Gastrocnemius medialis (tissue), 4 donors: ENCODE measurements at regions not wholly inside any gene's neighbourhood (a gene's known extent, or its start where the extent isn't known, plus 50 kb on each side); places are given as distances from the start of the nearest gene placed in this dataset.

Experiments used
- ATAC-seq, 2 donors: fragments of 150-250 bp; one replicate each; pipeline ENCODE4 v1.9.1; 2016
- DNase-seq, 2 donors: peaks; one replicate each; pipeline ENCODE4 v3.0.0-alpha.2; 2019
- H3K27ac ChIP-seq, 4 donors: fragments of 200-600 bp; sonication (generic); 1 replicate in 1 of 4; 2 replicates in 3 of 4; pipeline ENCODE4 v1.5.1; 2016 to 2018; ENCODE audit warnings: mild to moderate bottlenecking in 2 of 4, moderate library complexity in 1 of 4
- H3K27me3 ChIP-seq, 3 donors: fragments of 200-600 bp; sonication (generic) in 2 of 3; 1 replicate in 1 of 3; 2 replicates in 2 of 3; pipeline versions ENCODE4 v1.5.1 to v1.6.0; 2016 to 2019; ENCODE audit warnings: mild to moderate bottlenecking in 1 of 3, moderate library complexity in 1 of 3
- H3K36me3 ChIP-seq, 2 donors: fragments of 200-600 bp; sonication (generic) in 1 of 2; one replicate each; pipeline ENCODE4 v1.5.1; 2017 to 2018
- H3K4me1 ChIP-seq, 2 donors: fragments of 200-600 bp; sonication (generic) in 1 of 2; one replicate each; pipeline ENCODE4 v1.5.1; 2016 to 2017; ENCODE audit warnings: mild to moderate bottlenecking in 2 of 2
- H3K4me3 ChIP-seq, 4 donors: fragments of 200-600 bp; sonication (generic) in 3 of 4; 1 replicate in 1 of 4; 2 replicates in 3 of 4; pipeline ENCODE4 v1.5.1; 2016 to 2019; ENCODE audit warnings: mild to moderate bottlenecking in 2 of 4
- H3K9me3 ChIP-seq, 3 donors: fragments of 200-600 bp; sonication (generic) in 2 of 3; 1 replicate in 1 of 3; 2 replicates in 2 of 3; pipeline ENCODE4 v1.5.1; 2016 to 2019
- POLR2A ChIP-seq, 2 donors: fragments of 450-650 bp; IDR thresholded peaks; one replicate each; pipeline ENCODE4 v1.6.1; 2017; ENCODE audit warnings: antibody characterized with exemption in 2 of 2, mild to moderate bottlenecking in 2 of 2, moderate library complexity in 2 of 2
- in situ Hi-C, 4 donors: fragments of 200-750 bp; cut with MboI; loops; one replicate each; pipeline versions ENCODE4 v1.15.0 to v1.8.0; 2017; ENCODE audit warnings: low sequenced_read_pairs in 4 of 4
- intact Hi-C: fragments of 100-400 bp; cut with DNase I; formaldehyde crosslinking; loops from one replicate; pipeline ENCODE4 v1.15.1; 2023; ENCODE audit warnings: low total_unique reads
- TF ChIP-seq, protein P1 (sequence below), 5 experiments: fragments of 450-650 bp in 3 of 5; fragments of 200-600 bp in 2 of 5; sonication (generic) in 2 of 5; IDR thresholded peaks in 4 of 5; conservative IDR thresholded peaks in 1 of 5; 1 replicate in 4 of 5; 2 replicates in 1 of 5; pipeline ENCODE4 v1.5.1; 2016 to 2019; ENCODE audit warnings: antibody characterized with exemption in 5 of 5, mild to moderate bottlenecking in 3 of 5, moderate library complexity in 3 of 5

DNA sequence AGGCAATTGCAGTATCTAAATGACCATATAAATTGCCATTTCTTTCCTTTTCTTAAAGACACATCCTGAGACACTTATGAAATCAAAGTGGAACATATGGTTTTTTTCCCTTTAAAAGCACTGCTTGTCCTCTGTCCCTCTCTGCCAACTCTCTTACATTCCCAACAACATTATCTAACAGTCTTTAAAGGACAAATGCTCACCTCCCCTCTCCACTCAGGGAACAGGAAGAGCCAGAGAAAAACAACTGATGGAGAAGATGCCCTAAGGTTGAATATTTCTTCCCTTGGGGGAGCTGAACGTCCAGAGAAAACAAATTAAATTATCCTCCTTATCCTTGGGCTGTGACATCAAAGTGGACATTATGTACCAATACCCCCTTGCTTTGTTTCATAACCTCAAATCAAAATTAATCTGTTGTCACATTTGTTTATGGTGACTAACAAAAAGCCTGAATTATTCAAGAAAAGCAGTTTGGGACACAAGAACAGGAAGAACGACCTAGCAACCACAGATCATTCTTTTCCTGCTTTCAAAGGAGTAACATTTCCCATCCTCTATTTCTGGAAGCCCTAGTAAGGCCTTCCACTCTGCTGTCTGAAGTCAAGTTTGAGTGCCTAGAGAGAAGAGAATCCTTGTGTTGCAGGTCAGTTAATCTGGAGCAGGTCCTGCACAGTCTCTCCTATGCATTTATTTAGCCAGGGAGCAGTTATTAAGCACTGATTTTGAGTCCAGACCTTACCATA is 52.6 kb upstream of the PAGE1 start:
- no peaks in the 10 kb centered on the region for H3K27me3 ChIP-seq
- TF ChIP-seq, protein P1, sequence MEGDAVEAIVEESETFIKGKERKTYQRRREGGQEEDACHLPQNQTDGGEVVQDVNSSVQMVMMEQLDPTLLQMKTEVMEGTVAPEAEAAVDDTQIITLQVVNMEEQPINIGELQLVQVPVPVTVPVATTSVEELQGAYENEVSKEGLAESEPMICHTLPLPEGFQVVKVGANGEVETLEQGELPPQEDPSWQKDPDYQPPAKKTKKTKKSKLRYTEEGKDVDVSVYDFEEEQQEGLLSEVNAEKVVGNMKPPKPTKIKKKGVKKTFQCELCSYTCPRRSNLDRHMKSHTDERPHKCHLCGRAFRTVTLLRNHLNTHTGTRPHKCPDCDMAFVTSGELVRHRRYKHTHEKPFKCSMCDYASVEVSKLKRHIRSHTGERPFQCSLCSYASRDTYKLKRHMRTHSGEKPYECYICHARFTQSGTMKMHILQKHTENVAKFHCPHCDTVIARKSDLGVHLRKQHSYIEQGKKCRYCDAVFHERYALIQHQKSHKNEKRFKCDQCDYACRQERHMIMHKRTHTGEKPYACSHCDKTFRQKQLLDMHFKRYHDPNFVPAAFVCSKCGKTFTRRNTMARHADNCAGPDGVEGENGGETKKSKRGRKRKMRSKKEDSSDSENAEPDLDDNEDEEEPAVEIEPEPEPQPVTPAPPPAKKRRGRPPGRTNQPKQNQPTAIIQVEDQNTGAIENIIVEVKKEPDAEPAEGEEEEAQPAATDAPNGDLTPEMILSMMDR (IDR thresholded peaks at IDR 0.05 in 4 of 5, conservative IDR thresholded peaks at IDR 0.05 in 1 of 5) = no peak
- no peak for TF ChIP-seq POLR2A (IDR thresholded peaks at IDR 0.05)
- in situ Hi-C loops = no loop called here
- H3K4me3 ChIP-seq = no peak overlapping the region
- no peaks in the 10 kb centered on the region for H3K36me3 ChIP-seq
- ATAC-seq = no peak
- H3K4me1 ChIP-seq = no peaks in the 10 kb centered on the region
- intact Hi-C loops = no loop called here
- no peak for DNase-seq
- no peaks in the 10 kb centered on the region for H3K9me3 ChIP-seq
- no peak overlapping the region for H3K27ac ChIP-seq

DNA sequence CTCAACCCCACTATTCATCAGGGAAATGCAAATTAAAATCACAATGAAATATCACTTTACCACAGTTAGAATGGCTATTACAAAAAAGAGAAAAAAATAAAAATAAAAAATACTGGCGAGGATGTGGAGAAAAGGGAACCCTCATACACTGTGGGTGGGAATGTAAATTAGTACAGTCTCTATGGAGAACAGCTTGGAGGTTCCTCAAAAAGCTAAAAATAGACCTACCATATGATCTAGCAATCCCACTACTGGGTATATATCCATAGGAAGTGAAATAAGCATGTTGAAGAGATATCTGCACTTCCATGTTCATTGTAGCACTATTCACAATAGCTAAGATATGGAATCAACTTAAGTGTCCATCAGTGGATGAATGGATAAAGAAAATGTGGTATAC is 50.5 kb upstream of the PAGE1 start:
- intact Hi-C loops (no loop called here), in situ Hi-C loops (no loop called here)
- Histone ChIP-seq H3K4me1 (no peaks in the 10 kb centered on the region), H3K9me3 (no peaks in the 10 kb centered on the region), H3K36me3 (no peaks in the 10 kb centered on the region), H3K27me3 (no peaks in the 10 kb centered on the region), H3K27ac (no peak overlapping the region), H3K4me3 (no peak overlapping the region)
- TF ChIP-seq POLR2A (IDR thresholded peaks at IDR 0.05) = no peak
- TF ChIP-seq, protein P1 (IDR thresholded peaks at IDR 0.05 in 4 of 5, conservative IDR thresholded peaks at IDR 0.05 in 1 of 5) = no peak
- ATAC-seq (no peak), DNase-seq (no peak)
